Body of pancreas (tissue), 4 donors: ENCODE measurements at regions not wholly inside any gene's neighbourhood (a gene's known extent, or its start where the extent isn't known, plus 50 kb on each side); places are given as distances from the start of the nearest gene placed in this dataset.

ENCODE experiments used
- CTCF ChIP-seq, 7 experiments: fragments of 450-650 bp in 4 of 7; fragments of 200-600 bp in 3 of 7; sonication (generic) in 3 of 7; IDR thresholded peaks; one replicate each; pipeline ENCODE4 v1.5.1; 2016 to 2019; ENCODE audit warnings: antibody characterized with exemption in 7 of 7
- POLR2A ChIP-seq, 3 donors: fragments of 450-650 bp; IDR thresholded peaks; one replicate each; pipeline ENCODE4 v1.6.1; 2016; ENCODE audit warnings: antibody characterized with exemption in 3 of 3, mild to moderate bottlenecking in 2 of 3

GRCh38 chr9:89666950-89667349, 62.1 kb downstream of the GADD45G start:
- TF ChIP-seq CTCF (IDR thresholded peaks at IDR 0.05) (no peak), POLR2A (IDR thresholded peaks at IDR 0.05) (no peak)
